ENCODE measurements at regions not wholly inside any gene's neighbourhood (a gene's known extent, or its start where the extent isn't known, plus 50 kb on each side); places are given as distances from the start of the nearest gene placed in this dataset.

- H3K4me3 ChIP-seq (ENCODE audit: low read length) = no peak overlapping the region
Observed at GRCh38 chrX:97843200-97843811, 959.6 kb downstream of the RPA4 start.

DNA sequence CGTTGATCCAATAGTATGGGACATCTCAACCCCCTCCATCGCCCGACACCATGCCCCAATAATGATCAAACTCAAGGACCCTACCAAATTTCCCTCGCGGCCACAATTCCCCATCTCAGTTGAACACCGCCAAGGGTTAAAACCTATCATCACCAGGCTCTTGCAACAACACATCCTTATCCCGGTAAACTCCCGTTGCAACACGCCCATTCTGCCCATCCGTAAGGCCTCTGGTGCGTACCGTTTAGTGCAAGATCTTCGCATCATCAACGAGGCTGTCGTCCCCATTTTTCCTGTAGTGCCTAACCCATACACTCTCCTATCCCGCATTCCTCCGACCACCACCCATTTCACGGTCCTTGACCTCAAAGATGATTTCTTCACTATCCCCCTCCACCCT, 960.5 kb downstream of the RPA4 start:
- H3K27ac ChIP-seq (ENCODE audit: low read length) = no peak overlapping the region
- peaks cover 4% of the 10 kb centered on the region for H3K9me3 ChIP-seq (ENCODE audit: insufficient read depth, low read depth, low read length)
- no peak overlapping the region for H3K4me3 ChIP-seq (ENCODE audit: low read length)
- no peaks in the 10 kb centered on the region for H3K27me3 ChIP-seq (ENCODE audit: insufficient read depth, low read length)
- H3K9ac ChIP-seq (ENCODE audit: low read depth, low read length) = no peak overlapping the region
- no peaks in the 10 kb centered on the region for H3K4me1 ChIP-seq (ENCODE audit: insufficient read depth, low read length)
- H3K36me3 ChIP-seq (ENCODE audit: insufficient read depth, low read depth, low read length) = no peaks in the 10 kb centered on the region

More at GRCh38 chrX:97843200-97843811, 959.6 kb downstream of the RPA4 start:
- H3K27ac ChIP-seq (ENCODE audit: low read length) = no peak overlapping the region
- no peaks in the 10 kb centered on the region for H3K4me1 ChIP-seq (ENCODE audit: insufficient read depth, low read length)
- H3K9ac ChIP-seq (ENCODE audit: low read depth, low read length) = no peak overlapping the region
- H3K9me3 ChIP-seq (ENCODE audit: insufficient read depth, low read depth, low read length) = peaks cover 4% of the 10 kb centered on the region
- no peaks in the 10 kb centered on the region for H3K36me3 ChIP-seq (ENCODE audit: insufficient read depth, low read depth, low read length)
- no peaks in the 10 kb centered on the region for H3K27me3 ChIP-seq (ENCODE audit: insufficient read depth, low read length)

GRCh38 chrX:97844943-97845342, 961.2 kb downstream of the RPA4 start:
- Histone ChIP-seq H3K4me3 (ENCODE audit: low read length) (no peak overlapping the region), H3K9ac (ENCODE audit: low read depth, low read length) (no peak overlapping the region), H3K4me1 (ENCODE audit: insufficient read depth, low read length) (no peaks in the 10 kb centered on the region), H3K27me3 (ENCODE audit: insufficient read depth, low read length) (no peaks in the 10 kb centered on the region), H3K9me3 (ENCODE audit: insufficient read depth, low read depth, low read length) (peaks cover 4% of the 10 kb centered on the region), H3K27ac (ENCODE audit: low read length) (no peak overlapping the region), H3K36me3 (ENCODE audit: insufficient read depth, low read depth, low read length) (no peaks in the 10 kb centered on the region)

DNA sequence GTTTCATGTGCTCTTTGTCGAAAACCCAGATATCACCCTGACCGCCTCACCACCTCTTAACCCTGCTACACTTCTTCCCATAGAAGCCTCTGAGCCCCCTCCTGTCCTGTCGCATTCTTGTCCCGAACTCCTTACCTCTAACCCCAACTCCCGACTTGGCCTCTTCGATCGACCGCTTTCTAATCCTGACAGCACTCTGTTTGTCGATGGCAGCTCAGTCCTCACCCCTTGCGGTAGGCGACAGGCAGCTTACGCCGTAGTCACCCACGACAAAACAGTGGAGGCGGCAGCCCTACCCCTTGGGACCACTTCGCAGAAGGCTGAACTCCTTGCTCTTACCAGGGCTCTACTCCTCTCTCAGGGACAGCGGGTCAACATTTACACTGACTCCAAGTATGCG, 961.7 kb downstream of the RPA4 start:
- H3K4me3 ChIP-seq (ENCODE audit: low read length) = no peak overlapping the region
- no peaks in the 10 kb centered on the region for H3K36me3 ChIP-seq (ENCODE audit: insufficient read depth, low read depth, low read length)
- peaks cover 4% of the 10 kb centered on the region for H3K9me3 ChIP-seq (ENCODE audit: insufficient read depth, low read depth, low read length)
- H3K27me3 ChIP-seq (ENCODE audit: insufficient read depth, low read length) = no peaks in the 10 kb centered on the region
- H3K9ac ChIP-seq (ENCODE audit: low read depth, low read length) = no peak overlapping the region
- H3K4me1 ChIP-seq (ENCODE audit: insufficient read depth, low read length) = no peaks in the 10 kb centered on the region
- H3K27ac ChIP-seq (ENCODE audit: low read length) = no peak overlapping the region

GRCh38 chrX:97846228-97846627, 962.5 kb downstream of the RPA4 start:
- Histone ChIP-seq H3K36me3 (ENCODE audit: insufficient read depth, low read depth, low read length) (no peaks in the 10 kb centered on the region), H3K27me3 (ENCODE audit: insufficient read depth, low read length) (no peaks in the 10 kb centered on the region)

DNA sequence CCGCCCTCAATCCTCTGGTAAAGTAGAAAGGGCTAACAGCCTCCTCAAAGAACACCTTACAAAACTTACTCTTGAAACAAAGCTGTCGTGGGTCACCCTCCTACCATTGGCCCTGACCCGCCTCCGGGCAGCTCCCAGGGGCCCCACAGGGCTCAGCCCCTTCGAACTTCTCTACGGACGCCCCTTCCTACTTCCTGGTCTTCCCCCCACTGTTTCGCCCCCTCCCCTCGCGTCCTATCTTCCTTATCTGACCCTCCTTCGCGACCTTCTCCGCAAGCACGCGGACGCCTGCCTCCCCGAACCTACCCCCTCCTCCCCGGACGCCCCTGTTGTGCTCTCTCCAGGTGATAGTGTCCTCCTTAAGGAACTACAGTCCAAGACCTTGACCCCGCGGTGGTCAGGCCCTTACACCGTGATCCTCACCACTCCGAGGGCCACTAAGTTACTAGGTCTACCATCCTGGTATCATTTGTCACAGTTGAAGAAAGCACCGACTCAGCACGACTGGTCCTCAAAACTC, 963.1 kb downstream of the RPA4 start:
- Histone ChIP-seq H3K36me3 (ENCODE audit: insufficient read depth, low read depth, low read length) (no peaks in the 10 kb centered on the region), H3K4me3 (ENCODE audit: low read length) (no peak overlapping the region), H3K9me3 (ENCODE audit: insufficient read depth, low read depth, low read length) (peaks cover 4% of the 10 kb centered on the region), H3K9ac (ENCODE audit: low read depth, low read length) (no peak overlapping the region), H3K27ac (ENCODE audit: low read length) (no peak overlapping the region), H3K4me1 (ENCODE audit: insufficient read depth, low read length) (no peaks in the 10 kb centered on the region), H3K27me3 (ENCODE audit: insufficient read depth, low read length) (no peaks in the 10 kb centered on the region)

More at GRCh38 chrX:97846228-97846627, 962.5 kb downstream of the RPA4 start:
- Histone ChIP-seq H3K4me1 (ENCODE audit: insufficient read depth, low read length) (no peaks in the 10 kb centered on the region), H3K9me3 (ENCODE audit: insufficient read depth, low read depth, low read length) (peaks cover 4% of the 10 kb centered on the region), H3K27ac (ENCODE audit: low read length) (no peak overlapping the region), H3K9ac (ENCODE audit: low read depth, low read length) (no peak overlapping the region), H3K4me3 (ENCODE audit: low read length) (no peak overlapping the region)

DNA sequence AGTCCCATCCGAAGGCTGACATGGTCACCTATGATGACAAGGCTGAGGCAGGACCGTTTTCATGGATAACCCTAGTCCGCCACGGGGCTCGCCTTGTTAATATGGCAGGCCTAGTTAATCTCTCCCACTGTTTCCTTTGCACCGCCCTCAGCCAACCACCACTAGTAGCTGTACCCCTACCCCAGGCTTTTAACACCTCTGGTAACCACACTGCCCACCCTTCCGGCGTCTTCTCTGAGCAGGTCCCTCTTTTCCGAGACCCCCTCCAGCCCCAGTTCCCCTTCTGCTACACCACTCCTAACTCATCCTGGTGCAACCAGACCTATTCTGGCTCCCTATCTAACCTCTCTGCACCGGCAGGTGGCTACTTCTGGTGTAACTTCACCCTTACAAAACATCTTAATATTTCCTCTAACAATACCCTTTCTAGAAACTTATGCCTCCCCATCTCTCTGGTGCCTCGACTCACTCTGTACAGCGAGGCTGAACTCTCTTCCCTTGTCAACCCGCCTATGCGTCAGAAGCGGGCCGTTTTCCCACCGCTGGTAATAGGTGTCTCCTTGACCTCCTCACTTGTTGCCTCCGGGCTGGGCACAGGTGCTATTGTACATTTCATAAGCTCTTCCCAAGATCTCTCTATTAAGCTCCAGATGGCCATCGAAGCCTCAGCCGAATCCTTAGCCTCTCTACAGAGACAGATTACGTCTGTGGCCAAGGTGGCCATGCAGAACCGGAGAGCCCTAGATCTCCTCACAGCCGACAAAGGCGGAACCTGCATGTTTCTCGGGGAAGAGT, 964.4 kb downstream of the RPA4 start:
- Histone ChIP-seq H3K4me3 (ENCODE audit: low read length) (no peak overlapping the region), H3K9ac (ENCODE audit: low read depth, low read length) (no peak overlapping the region), H3K36me3 (ENCODE audit: insufficient read depth, low read depth, low read length) (no peaks in the 10 kb centered on the region), H3K9me3 (ENCODE audit: insufficient read depth, low read depth, low read length) (peaks cover 4% of the 10 kb centered on the region), H3K4me1 (ENCODE audit: insufficient read depth, low read length) (no peaks in the 10 kb centered on the region), H3K27me3 (ENCODE audit: insufficient read depth, low read length) (no peaks in the 10 kb centered on the region), H3K27ac (ENCODE audit: low read length) (no peak overlapping the region)

DNA sequence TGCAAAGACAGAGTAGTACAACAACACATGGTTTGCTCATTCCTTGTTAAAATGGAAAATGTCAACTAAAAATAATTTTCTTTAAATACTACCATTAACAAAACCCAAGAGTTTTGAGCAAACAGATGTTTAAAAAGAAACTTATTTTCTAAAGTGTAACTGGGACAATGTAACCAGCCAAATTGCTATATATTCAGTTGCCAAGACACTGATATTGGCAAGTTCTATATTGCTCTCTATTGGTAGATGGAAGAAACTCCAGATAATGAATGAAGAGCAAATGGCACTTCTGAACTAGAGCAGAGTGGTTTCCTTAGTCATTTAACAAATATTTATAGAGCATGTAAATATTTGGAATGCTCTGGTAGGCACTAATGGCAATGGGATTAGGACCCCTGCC, 966.2 kb downstream of the RPA4 start:
- Histone ChIP-seq H3K27ac (ENCODE audit: low read length) (no peak overlapping the region), H3K27me3 (ENCODE audit: insufficient read depth, low read length) (no peaks in the 10 kb centered on the region), H3K4me1 (ENCODE audit: insufficient read depth, low read length) (no peaks in the 10 kb centered on the region), H3K36me3 (ENCODE audit: insufficient read depth, low read depth, low read length) (no peaks in the 10 kb centered on the region), H3K9me3 (ENCODE audit: insufficient read depth, low read depth, low read length) (peaks cover 4% of the 10 kb centered on the region; the same call in 1 of the 2 replicates), H3K9ac (ENCODE audit: low read depth, low read length) (no peak overlapping the region), H3K4me3 (ENCODE audit: low read length) (no peak overlapping the region)

GRCh38 chrX:97850911-97851310, 967.2 kb downstream of the RPA4 start:
- H3K27ac ChIP-seq (ENCODE audit: low read length) = no peak overlapping the region
- H3K4me3 ChIP-seq (ENCODE audit: low read length) = no peak overlapping the region
- no peaks in the 10 kb centered on the region for H3K27me3 ChIP-seq (ENCODE audit: insufficient read depth, low read length)
- H3K9ac ChIP-seq (ENCODE audit: low read depth, low read length) = no peak overlapping the region
- no peaks in the 10 kb centered on the region for H3K4me1 ChIP-seq (ENCODE audit: insufficient read depth, low read length)
- H3K36me3 ChIP-seq (ENCODE audit: insufficient read depth, low read depth, low read length) = no peaks in the 10 kb centered on the region
- peaks cover 4% of the 10 kb centered on the region; the same call in 1 of the 2 replicates for H3K9me3 ChIP-seq (ENCODE audit: insufficient read depth, low read depth, low read length)

GRCh38 chrX:97854086-97854485, 970.4 kb downstream of the RPA4 start:
- Histone ChIP-seq H3K27me3 (ENCODE audit: insufficient read depth, low read length) (no peaks in the 10 kb centered on the region), H3K36me3 (ENCODE audit: insufficient read depth, low read depth, low read length) (no peaks in the 10 kb centered on the region), H3K9me3 (ENCODE audit: insufficient read depth, low read depth, low read length) (no peaks in the 10 kb centered on the region), H3K4me1 (ENCODE audit: insufficient read depth, low read length) (no peaks in the 10 kb centered on the region), H3K4me3 (ENCODE audit: low read length) (no peak overlapping the region), H3K27ac (ENCODE audit: low read length) (no peak overlapping the region), H3K9ac (ENCODE audit: low read depth, low read length) (no peak overlapping the region)

DNA sequence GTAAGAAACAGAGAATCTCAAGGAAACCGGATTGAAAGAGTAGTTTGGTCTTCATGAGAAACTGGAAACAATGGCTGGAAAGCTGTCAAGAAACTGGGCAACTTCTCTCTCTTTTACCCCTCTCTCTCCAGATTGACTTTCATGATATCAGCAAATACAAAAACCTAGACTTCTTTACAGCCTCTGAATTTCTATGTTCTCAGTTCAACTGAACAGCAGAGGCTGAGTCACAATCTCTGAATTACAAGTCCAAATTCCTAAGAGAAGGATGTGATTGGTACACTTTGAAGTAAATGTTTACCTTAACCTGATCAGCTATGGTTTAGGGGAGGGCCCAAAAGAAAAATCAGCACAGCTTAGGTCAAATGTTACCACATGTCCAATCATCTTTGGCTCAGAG, 974.9 kb downstream of the RPA4 start:
- no peak overlapping the region for H3K27ac ChIP-seq (ENCODE audit: low read length)
- H3K9me3 ChIP-seq (ENCODE audit: insufficient read depth, low read depth, low read length) = no peaks in the 10 kb centered on the region
- H3K9ac ChIP-seq (ENCODE audit: low read depth, low read length) = no peak overlapping the region
- H3K36me3 ChIP-seq (ENCODE audit: insufficient read depth, low read depth, low read length) = no peaks in the 10 kb centered on the region
- no peaks in the 10 kb centered on the region for H3K4me1 ChIP-seq (ENCODE audit: insufficient read depth, low read length)
- no peaks in the 10 kb centered on the region for H3K27me3 ChIP-seq (ENCODE audit: insufficient read depth, low read length)
- no peak overlapping the region for H3K4me3 ChIP-seq (ENCODE audit: low read length)

DNA sequence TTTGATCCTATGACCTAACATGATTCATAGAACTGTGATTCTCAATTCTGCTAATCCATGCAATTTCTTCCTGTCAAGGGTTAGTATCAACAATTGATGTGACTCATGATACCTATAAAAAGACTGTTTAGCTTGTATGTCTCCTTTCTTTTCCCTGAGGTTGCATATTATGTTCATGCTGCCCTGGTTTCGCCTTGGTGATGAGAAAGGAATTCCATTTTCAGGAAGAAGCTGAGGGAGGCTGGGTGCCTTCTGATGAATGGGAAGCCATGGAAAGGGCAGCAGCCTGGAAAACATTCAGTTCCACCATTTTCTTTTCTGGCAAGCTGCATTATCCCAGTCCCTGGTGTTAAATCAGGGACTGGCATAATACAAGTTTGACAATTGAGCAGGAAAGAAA, 976.5 kb downstream of the RPA4 start:
- no peaks in the 10 kb centered on the region for H3K36me3 ChIP-seq (ENCODE audit: insufficient read depth, low read depth, low read length)
- no peak overlapping the region for H3K27ac ChIP-seq (ENCODE audit: low read length)
- no peaks in the 10 kb centered on the region for H3K27me3 ChIP-seq (ENCODE audit: insufficient read depth, low read length)
- H3K9me3 ChIP-seq (ENCODE audit: insufficient read depth, low read depth, low read length) = no peaks in the 10 kb centered on the region
- H3K4me1 ChIP-seq (ENCODE audit: insufficient read depth, low read length) = no peaks in the 10 kb centered on the region
- H3K4me3 ChIP-seq (ENCODE audit: low read length) = no peak overlapping the region
- no peak overlapping the region for H3K9ac ChIP-seq (ENCODE audit: low read depth, low read length)
